Neural cell (in vitro differentiated cells): ENCODE measurements at regions not wholly inside any gene's neighbourhood (a gene's known extent, or its start where the extent isn't known, plus 50 kb on each side); places are given as distances from the start of the nearest gene placed in this dataset.
"Not testable (repeated sequence)": the region's sequence is repeated elsewhere in the genome, so short reads cannot be mapped to it uniquely, and the experiment has no call there.

ENCODE experiments used
- H2AFZ ChIP-seq: fragments of 200-600, 300-800 bp; sonication (generic), shearing (Covaris generic); 2 replicates; pipeline ENCODE4 v1.6.0; 2014; ENCODE audit warnings: low read depth, mild to moderate bottlenecking, antibody characterized with exemption, low read length, moderate library complexity
- H3F3A ChIP-seq: fragments of 200-600 bp; shearing (Covaris generic); 2 replicates; pipeline ENCODE4 v1.6.1; 2016; ENCODE audit warnings: mild to moderate bottlenecking, moderate library complexity, mixed read lengths, antibody characterized with exemption, low read length; ENCODE audit not compliant: insufficient read depth, poor library complexity, severe bottlenecking
- H3K27ac ChIP-seq: fragments of 200-600, 300-800 bp; sonication (generic), shearing (Covaris generic); 2 replicates; pipeline ENCODE4 v1.5.1; 2014; ENCODE audit warnings: mild to moderate bottlenecking, low read length, moderate library complexity
- H3K27me3 ChIP-seq: fragments of 300-800, 200-600 bp; sonication (generic), shearing (Covaris generic); 2 replicates; pipeline ENCODE4 v1.6.0; 2014; ENCODE audit warnings: mild to moderate bottlenecking, low read depth, low read length, moderate library complexity; ENCODE audit not compliant: insufficient read depth
- H3K36me3 ChIP-seq: fragments of 300-800, 200-600 bp; sonication (generic), shearing (Covaris generic); 2 replicates; pipeline ENCODE4 v1.5.1; 2014; ENCODE audit warnings: mild to moderate bottlenecking, antibody characterized with exemption, low read length, moderate library complexity; ENCODE audit not compliant: insufficient read depth
- H3K4me2 ChIP-seq: fragments of 300-800, 200-600 bp; sonication (generic), shearing (Covaris generic); 2 replicates; pipeline ENCODE4 v1.6.0; 2014; ENCODE audit warnings: mild to moderate bottlenecking, low read length
- H3K4me3 ChIP-seq: fragments of 300-800, 200-600 bp; sonication (generic), shearing (Covaris generic); 2 replicates; pipeline ENCODE4 v1.5.1; 2014; ENCODE audit warnings: mild to moderate bottlenecking, low read length, moderate library complexity
- H3K79me2 ChIP-seq: fragments of 200-600 bp; shearing (Covaris generic); replicated peaks from 2 replicates; pipeline ENCODE4 v1.6.0; 2014; ENCODE audit warnings: mild to moderate bottlenecking, low read length, moderate library complexity; ENCODE audit not compliant: insufficient read depth
- H3K9ac ChIP-seq: fragments of 300-800, 200-600 bp; sonication (generic), shearing (Covaris generic); 2 replicates; pipeline ENCODE4 v1.6.1; 2016; ENCODE audit warnings: mild to moderate bottlenecking, low read length, mixed read lengths
- H3K9me2 ChIP-seq: fragments of 200-600 bp; shearing (Covaris generic); 2 replicates; pipeline ENCODE4 v1.6.1; 2016; ENCODE audit warnings: mild to moderate bottlenecking, low read length, mixed read lengths; ENCODE audit not compliant: insufficient read depth
- H3K9me3 ChIP-seq: fragments of 200-600, 300-800 bp; sonication (generic), shearing (Covaris generic); 2 replicates; pipeline ENCODE4 v1.6.1; 2016; ENCODE audit warnings: mild to moderate bottlenecking, mixed run types, low read length, moderate library complexity, mixed read lengths
- H4K20me1 ChIP-seq: fragments of 200-600 bp; shearing (Covaris generic); 2 replicates; pipeline ENCODE4 v1.6.1; 2016; ENCODE audit warnings: mild to moderate bottlenecking, mixed run types; ENCODE audit not compliant: insufficient read depth
- EP300 ChIP-seq: fragments of 450-650 bp; conservative IDR thresholded peaks from 2 replicates; pipeline ENCODE4 v1.6.1; 2014; ENCODE audit warnings: antibody characterized with exemption, mild to moderate bottlenecking, moderate library complexity; ENCODE audit not compliant: poor library complexity, severe bottlenecking
- EZH2 ChIP-seq: fragments of 200-600, 300-800 bp; shearing (Covaris generic), sonication (generic); IDR thresholded peaks from 2 replicates; pipeline ENCODE4 v1.6.1; 2014; ENCODE audit warnings: antibody characterized with exemption, low read length, borderline replicate concordance, mild to moderate bottlenecking; ENCODE audit not compliant: insufficient read depth, poor library complexity, severe bottlenecking
- MXI1 ChIP-seq: fragments of 450-650 bp; conservative IDR thresholded peaks from 2 replicates; pipeline ENCODE4 v1.6.1; 2014; ENCODE audit warnings: antibody characterized with exemption, mild to moderate bottlenecking; ENCODE audit not compliant: poor library complexity, severe bottlenecking
- POLR2AphosphoS5 ChIP-seq: IDR thresholded peaks from 2 replicates; pipeline ENCODE4 v1.6.1; 2012
- RAD21 ChIP-seq: fragments of 450-650 bp; conservative IDR thresholded peaks from 2 replicates; pipeline ENCODE4 v1.6.1; 2014; ENCODE audit warnings: antibody characterized with exemption, mild to moderate bottlenecking, moderate library complexity
- SMC3 ChIP-seq: fragments of 450-650 bp; conservative IDR thresholded peaks from 2 replicates; pipeline ENCODE4 v1.6.1; 2014; ENCODE audit warnings: antibody characterized with exemption, mild to moderate bottlenecking, moderate library complexity; ENCODE audit not compliant: poor library complexity
- TAF1 ChIP-seq: IDR thresholded peaks from 2 replicates; pipeline ENCODE4 v1.6.1; 2012; ENCODE audit warnings: low read depth
- TF ChIP-seq, protein P1 (sequence below): IDR thresholded peaks from 2 replicates; pipeline ENCODE4 v1.6.1; 2012; ENCODE audit warnings: borderline replicate concordance
- TF ChIP-seq, protein P2 (sequence below): fragments of 450-650 bp; IDR thresholded peaks from 2 replicates; pipeline ENCODE4 v1.5.1; 2014; ENCODE audit warnings: antibody characterized with exemption, mild to moderate bottlenecking, moderate library complexity; ENCODE audit not compliant: poor library complexity, severe bottlenecking

DNA sequence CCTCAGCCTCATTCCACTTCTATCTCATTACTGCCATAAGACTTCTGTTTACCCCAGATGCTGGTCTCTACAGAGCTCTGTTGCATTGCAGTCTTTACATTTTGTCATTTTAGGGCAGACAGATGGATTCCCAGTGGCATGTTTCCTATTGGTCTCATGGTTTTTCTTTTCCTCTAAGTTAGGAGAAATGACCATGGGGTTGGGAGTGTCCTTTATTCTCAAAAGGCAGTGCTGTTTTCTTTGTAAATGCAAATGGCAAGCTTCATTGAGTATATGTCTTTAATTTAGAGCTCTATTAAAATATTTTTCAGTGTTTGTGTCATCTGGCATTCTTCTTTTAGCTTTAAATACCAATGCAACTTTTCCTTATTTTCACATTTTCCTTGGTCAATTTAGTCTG is 57.0 kb downstream of the MSTN start:
- no peak overlapping the region for H3K27ac ChIP-seq
- TF ChIP-seq, protein P1, sequence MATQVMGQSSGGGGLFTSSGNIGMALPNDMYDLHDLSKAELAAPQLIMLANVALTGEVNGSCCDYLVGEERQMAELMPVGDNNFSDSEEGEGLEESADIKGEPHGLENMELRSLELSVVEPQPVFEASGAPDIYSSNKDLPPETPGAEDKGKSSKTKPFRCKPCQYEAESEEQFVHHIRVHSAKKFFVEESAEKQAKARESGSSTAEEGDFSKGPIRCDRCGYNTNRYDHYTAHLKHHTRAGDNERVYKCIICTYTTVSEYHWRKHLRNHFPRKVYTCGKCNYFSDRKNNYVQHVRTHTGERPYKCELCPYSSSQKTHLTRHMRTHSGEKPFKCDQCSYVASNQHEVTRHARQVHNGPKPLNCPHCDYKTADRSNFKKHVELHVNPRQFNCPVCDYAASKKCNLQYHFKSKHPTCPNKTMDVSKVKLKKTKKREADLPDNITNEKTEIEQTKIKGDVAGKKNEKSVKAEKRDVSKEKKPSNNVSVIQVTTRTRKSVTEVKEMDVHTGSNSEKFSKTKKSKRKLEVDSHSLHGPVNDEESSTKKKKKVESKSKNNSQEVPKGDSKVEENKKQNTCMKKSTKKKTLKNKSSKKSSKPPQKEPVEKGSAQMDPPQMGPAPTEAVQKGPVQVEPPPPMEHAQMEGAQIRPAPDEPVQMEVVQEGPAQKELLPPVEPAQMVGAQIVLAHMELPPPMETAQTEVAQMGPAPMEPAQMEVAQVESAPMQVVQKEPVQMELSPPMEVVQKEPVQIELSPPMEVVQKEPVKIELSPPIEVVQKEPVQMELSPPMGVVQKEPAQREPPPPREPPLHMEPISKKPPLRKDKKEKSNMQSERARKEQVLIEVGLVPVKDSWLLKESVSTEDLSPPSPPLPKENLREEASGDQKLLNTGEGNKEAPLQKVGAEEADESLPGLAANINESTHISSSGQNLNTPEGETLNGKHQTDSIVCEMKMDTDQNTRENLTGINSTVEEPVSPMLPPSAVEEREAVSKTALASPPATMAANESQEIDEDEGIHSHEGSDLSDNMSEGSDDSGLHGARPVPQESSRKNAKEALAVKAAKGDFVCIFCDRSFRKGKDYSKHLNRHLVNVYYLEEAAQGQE, result no peak
- TF ChIP-seq RAD21, result no peak
- no peak for TF ChIP-seq EZH2
- no peak for TF ChIP-seq EP300
- TF ChIP-seq TAF1, result no peak
- no peak for TF ChIP-seq MXI1
- H3K27me3 ChIP-seq, result no peaks in the 10 kb centered on the region
- no peaks in the 10 kb centered on the region for H3K79me2 ChIP-seq
- no peaks in the 10 kb centered on the region for H3F3A ChIP-seq
- no peak overlapping the region for H3K9ac ChIP-seq
- H3K4me3 ChIP-seq, result no peak overlapping the region
- H4K20me1 ChIP-seq, result no peaks in the 10 kb centered on the region
- H3K36me3 ChIP-seq, result no peaks in the 10 kb centered on the region
- no peaks in the 10 kb centered on the region for H3K9me3 ChIP-seq
- no peaks in the 10 kb centered on the region for H3K9me2 ChIP-seq
- no peak overlapping the region for H2AFZ ChIP-seq
- no peak overlapping the region for H3K4me2 ChIP-seq

DNA sequence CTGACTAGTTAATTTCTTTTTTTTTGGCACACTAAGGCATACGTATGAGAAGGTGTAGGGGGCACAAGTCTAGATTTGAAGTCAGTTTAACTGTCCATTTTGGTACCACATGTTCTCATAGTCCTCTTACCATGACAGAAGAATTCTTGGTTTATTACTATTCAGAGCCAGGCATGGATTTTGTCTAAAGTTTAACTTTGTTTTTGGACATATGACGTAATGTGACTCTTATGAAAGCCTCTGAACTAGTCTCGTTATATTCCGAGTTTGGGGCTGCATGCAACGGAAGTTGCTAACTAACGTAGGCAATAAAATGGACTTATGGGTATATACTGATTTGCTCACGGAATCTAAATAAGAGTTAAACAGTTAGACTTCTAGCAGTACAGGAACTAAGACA is 62.9 kb downstream of the MSTN start:
- H3K9me2 ChIP-seq, result no peaks in the 10 kb centered on the region
- no peaks in the 10 kb centered on the region for H3K36me3 ChIP-seq
- H3K27me3 ChIP-seq, result no peaks in the 10 kb centered on the region
- H2AFZ ChIP-seq, result no peak overlapping the region
- H3K27ac ChIP-seq, result no peak overlapping the region
- H3K4me3 ChIP-seq, result no peak overlapping the region
- TF ChIP-seq, protein P1, result no peak
- TF ChIP-seq SMC3 (no peak), POLR2AphosphoS5 (no peak), MXI1 (no peak), EZH2 (no peak), RAD21 (no peak), TAF1 (no peak), EP300 (no peak)
- TF ChIP-seq, protein P2, sequence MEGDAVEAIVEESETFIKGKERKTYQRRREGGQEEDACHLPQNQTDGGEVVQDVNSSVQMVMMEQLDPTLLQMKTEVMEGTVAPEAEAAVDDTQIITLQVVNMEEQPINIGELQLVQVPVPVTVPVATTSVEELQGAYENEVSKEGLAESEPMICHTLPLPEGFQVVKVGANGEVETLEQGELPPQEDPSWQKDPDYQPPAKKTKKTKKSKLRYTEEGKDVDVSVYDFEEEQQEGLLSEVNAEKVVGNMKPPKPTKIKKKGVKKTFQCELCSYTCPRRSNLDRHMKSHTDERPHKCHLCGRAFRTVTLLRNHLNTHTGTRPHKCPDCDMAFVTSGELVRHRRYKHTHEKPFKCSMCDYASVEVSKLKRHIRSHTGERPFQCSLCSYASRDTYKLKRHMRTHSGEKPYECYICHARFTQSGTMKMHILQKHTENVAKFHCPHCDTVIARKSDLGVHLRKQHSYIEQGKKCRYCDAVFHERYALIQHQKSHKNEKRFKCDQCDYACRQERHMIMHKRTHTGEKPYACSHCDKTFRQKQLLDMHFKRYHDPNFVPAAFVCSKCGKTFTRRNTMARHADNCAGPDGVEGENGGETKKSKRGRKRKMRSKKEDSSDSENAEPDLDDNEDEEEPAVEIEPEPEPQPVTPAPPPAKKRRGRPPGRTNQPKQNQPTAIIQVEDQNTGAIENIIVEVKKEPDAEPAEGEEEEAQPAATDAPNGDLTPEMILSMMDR, result no peak
- no peaks in the 10 kb centered on the region for H4K20me1 ChIP-seq
- H3K9me3 ChIP-seq, result no peaks in the 10 kb centered on the region
- H3F3A ChIP-seq, result no peaks in the 10 kb centered on the region
- no peak overlapping the region for H3K4me2 ChIP-seq
- no peak overlapping the region for H3K9ac ChIP-seq
- H3K79me2 ChIP-seq, result no peaks in the 10 kb centered on the region

DNA sequence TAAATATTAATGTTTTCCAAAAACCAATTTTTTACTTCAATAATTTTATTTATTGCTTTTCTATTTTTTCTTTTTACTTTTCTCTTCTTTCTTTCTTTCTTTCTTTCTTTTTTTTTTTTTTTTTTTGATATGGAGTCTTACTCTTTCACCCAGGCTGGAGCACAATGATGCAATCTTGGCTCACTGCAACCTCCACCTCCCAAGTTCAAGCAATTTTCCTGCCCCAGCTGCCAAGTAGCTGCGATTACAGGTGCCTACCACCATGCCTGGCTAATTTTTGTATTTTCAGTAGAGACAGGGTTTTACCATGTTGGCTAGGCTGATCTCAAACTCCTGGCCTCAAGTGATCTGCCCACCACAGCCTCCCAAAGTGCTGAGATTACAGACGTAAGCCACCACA is 63.9 kb downstream of the MSTN start:
- H3K4me2 ChIP-seq, H3K79me2 ChIP-seq, H3F3A ChIP-seq, H3K9me3 ChIP-seq, H3K27ac ChIP-seq, H3K4me3 ChIP-seq, H3K36me3 ChIP-seq, H4K20me1 ChIP-seq, H3K9me2 ChIP-seq, H2AFZ ChIP-seq, H3K9ac ChIP-seq, H3K27me3 ChIP-seq: not testable (repeated sequence)
